HepG2 (cell line): ENCODE measurements at regions not wholly inside any gene's neighbourhood (a gene's known extent, or its start where the extent isn't known, plus 50 kb on each side); places are given as distances from the start of the nearest gene placed in this dataset.

Experiments used
- ATAC-seq: fragments of 200-7000 bp; cut with Tn5 transposase; 3 replicates; pipeline ENCODE4 v1.9.1; 2020; ENCODE audit warnings: mild to moderate bottlenecking, moderate library complexity
- BruUV-seq: library from RNA; stranded (reverse); fragments of 400-500 nt; replicated peaks from 2 replicates; lab custom pipeline; 2021; lab: Mats Ljungman, UMichigan
- CTCF ChIA-PET: fragments of 300-600 bp; formaldehyde crosslinking; extraction: SDS; loops from one replicate; lab custom pipeline; 2021; ENCODE audit warnings: low total read pairs, inconsistent platforms, low intra/inter-chr PET ratio; lab: Yijun Ruan, JAX
- POLR2A ChIA-PET: fragments of 350-600 bp; sonication (Branson Sonifier 250); formaldehyde crosslinking; loops from one replicate; lab custom pipeline; 2020; ENCODE audit warnings: antibody characterized with exemption, inconsistent platforms; lab: Yijun Ruan, JAX
- DNase-seq: peaks from one replicate; pipeline ENCODE4 v3.0.0-alpha.2; 2015; ENCODE audit warnings: low spot score
- FAIRE-seq: peaks from 3 replicates; lab custom pipeline; 2011; peaks lifted over from hg19 to GRCh38; lab: Jason Lieb, UNC
- H2AFZ ChIP-seq: one replicate; pipeline ENCODE4 v1.6.1; 2011; ENCODE audit warnings: low read length, inconsistent platforms
- H3K27ac ChIP-seq: fragments of 300-600 bp; 3 replicates; pipeline ENCODE4 v1.8.0; 2011; ENCODE audit warnings: mixed run types, mild to moderate bottlenecking, mixed read lengths, low read length, inconsistent platforms; ENCODE audit not compliant: insufficient read depth; ENCODE audit errors: extremely low read length
- H3K27me3 ChIP-seq, 2 experiments: fragments of 200-600 bp in 1 of 2; 2 replicates in 1 of 2; 3 replicates in 1 of 2; pipeline versions ENCODE4 v1.6.0 to v1.8.0; 2011; ENCODE audit warnings: low read length in 2 of 2, mild to moderate bottlenecking in 2 of 2, moderate library complexity in 2 of 2, inconsistent platforms in 1 of 2; ENCODE audit not compliant: insufficient read depth in 2 of 2, control insufficient read depth in 1 of 2
- H3K36me3 ChIP-seq, 2 experiments: fragments of 200-600 bp in 1 of 2; replicated peaks in 1 of 2; 2 replicates in 1 of 2; 3 replicates in 1 of 2; pipeline versions ENCODE4 v1.5.1 to v1.8.0; 2011; ENCODE audit warnings: low read length in 2 of 2, inconsistent platforms in 1 of 2; ENCODE audit not compliant: insufficient read depth in 2 of 2, control insufficient read depth in 1 of 2
- H3K4me1 ChIP-seq: 2 replicates; pipeline ENCODE4 v1.5.1; 2012; ENCODE audit warnings: low read length, inconsistent platforms; ENCODE audit not compliant: insufficient read depth
- H3K4me2 ChIP-seq: 2 replicates; pipeline ENCODE4 v1.6.0; 2011; ENCODE audit warnings: low read depth, low read length, inconsistent platforms
- H3K4me3 ChIP-seq, 3 experiments: fragments of 200-600 bp in 1 of 3; sonication (generic), shearing (Covaris generic) in 1 of 3; replicated peaks in 1 of 3; 2 replicates each; pipeline ENCODE4 v1.5.1; 2011 to 2016; ENCODE audit warnings: low read length in 3 of 3, inconsistent platforms in 2 of 3, low read depth in 2 of 3, mild to moderate bottlenecking in 2 of 3, control low read depth in 1 of 3, mixed read lengths in 1 of 3; ENCODE audit not compliant: insufficient read depth in 1 of 3
- H3K79me2 ChIP-seq: one replicate; pipeline ENCODE4 v1.6.1; 2011; ENCODE audit warnings: low read length, inconsistent platforms; ENCODE audit not compliant: insufficient read depth
- H3K9ac ChIP-seq: 2 replicates; pipeline ENCODE4 v1.6.0; 2011; ENCODE audit warnings: mild to moderate bottlenecking, low read depth, low read length, inconsistent platforms; ENCODE audit not compliant: insufficient read depth
- H3K9me3 ChIP-seq: 2 replicates; pipeline ENCODE4 v1.5.1; 2012; ENCODE audit warnings: mild to moderate bottlenecking, low read length
- H4K20me1 ChIP-seq: 2 replicates; pipeline ENCODE4 v1.6.0; 2011; ENCODE audit warnings: inconsistent platforms, mild to moderate bottlenecking, low read length, moderate library complexity; ENCODE audit not compliant: insufficient read depth
- GLI4 ChIP-seq: sonication (generic); formaldehyde crosslinking; IDR thresholded peaks from 2 replicates; pipeline ENCODE4 v1.5.1; 2020; ENCODE audit warnings: missing genetic modification reagents, mild to moderate bottlenecking, moderate library complexity, borderline replicate concordance
- HOXA5 ChIP-seq: sonication (generic); formaldehyde crosslinking; IDR thresholded peaks from 2 replicates; pipeline ENCODE4 v1.4.0; 2020; ENCODE audit warnings: missing genetic modification reagents
- MLXIP ChIP-seq: sonication (generic); formaldehyde crosslinking; IDR thresholded peaks from 2 replicates; pipeline ENCODE4 v1.9.0; 2021; ENCODE audit warnings: missing genetic modification reagents, borderline replicate concordance
- NCOA2 ChIP-seq: sonication (generic); formaldehyde crosslinking; IDR thresholded peaks from 2 replicates; pipeline ENCODE4 v1.8.0; 2022; ENCODE audit warnings: inconsistent platforms
- SATB2 ChIP-seq: sonication (generic); formaldehyde crosslinking; IDR thresholded peaks from 2 replicates; pipeline ENCODE4 v1.5.0; 2020; ENCODE audit warnings: missing genetic modification reagents
- ZNF124 ChIP-seq: sonication (generic); formaldehyde crosslinking; IDR thresholded peaks from 2 replicates; pipeline ENCODE4 v1.4.0; 2020; ENCODE audit warnings: missing genetic modification reagents
- ZNF234 ChIP-seq: sonication (generic); formaldehyde crosslinking; conservative IDR thresholded peaks from 2 replicates; pipeline ENCODE4 v1.5.1; 2020; ENCODE audit warnings: mild to moderate bottlenecking, missing genetic modification reagents
- ZNF546 ChIP-seq: sonication (generic); formaldehyde crosslinking; conservative IDR thresholded peaks from 2 replicates; pipeline ENCODE4 v1.8.1; 2023; ENCODE audit warnings: mild to moderate bottlenecking, missing genetic modification reagents
- ZNF563 ChIP-seq: sonication (generic); formaldehyde crosslinking; IDR thresholded peaks from 2 replicates; pipeline ENCODE4 v1.8.0; 2022; ENCODE audit warnings: mild to moderate bottlenecking, moderate library complexity, missing genetic modification reagents
- ZNF574 ChIP-seq: sonication (generic); formaldehyde crosslinking; IDR thresholded peaks from 2 replicates; pipeline ENCODE4 v1.4.0; 2020; ENCODE audit warnings: missing genetic modification reagents
- ZNF605 ChIP-seq: sonication (generic); formaldehyde crosslinking; IDR thresholded peaks from 2 replicates; pipeline ENCODE4 v1.8.0; 2022; ENCODE audit warnings: mild to moderate bottlenecking, missing genetic modification reagents
- ZNF724P ChIP-seq: sonication (generic); formaldehyde crosslinking; IDR thresholded peaks from 2 replicates; pipeline ENCODE4 v1.8.0; 2022; ENCODE audit warnings: missing genetic modification reagents, borderline replicate concordance
- ZNF891 ChIP-seq: sonication (generic); formaldehyde crosslinking; IDR thresholded peaks from 2 replicates; pipeline ENCODE4 v1.5.0; 2020; ENCODE audit warnings: mild to moderate bottlenecking, missing genetic modification reagents
- WGBS: methylation state at CpG from one replicate; pipeline ENCODE4 v1.1.6; 2017; ENCODE audit warnings: low lambda C conversion rate; 5-methylcytosine and 5-hydroxymethylcytosine counted together
- in situ Hi-C: cut with HindIII; loops from 2 replicates; pipeline ENCODE4 v1.10.0; 2017; ENCODE audit warnings: low pct_unique_long_range_greater_than_20kb; ENCODE audit not compliant: extremely low pct_ligation_motif_present
- intact Hi-C: fragments of 100-400 bp; cut with micrococcal nuclease; formaldehyde crosslinking; loops from one replicate; pipeline ENCODE4 v1.10.0; 2022; ENCODE audit not compliant: unreplicated experiment

- ChIA-PET POLR2A (no interaction called here), CTCF (no interaction called here)
- in situ Hi-C loops: no loop called here
- Histone ChIP-seq H3K9ac (no peak overlapping the region), H3K4me2 (no peak overlapping the region), H3K4me3 (no peak overlapping the region), H3K79me2 (no peaks in the 10 kb centered on the region), H3K27me3 (no peaks in the 10 kb centered on the region), H4K20me1 (no peaks in the 10 kb centered on the region), H3K9me3 (peaks cover 8% of the 10 kb centered on the region), H3K27ac (no peak overlapping the region), H2AFZ (no peak overlapping the region), H3K4me1 (no peaks in the 10 kb centered on the region), H3K36me3 (no peaks in the 10 kb centered on the region)
- TF ChIP-seq ZNF563 (no peak), ZNF891 (CRISPR knock-in tag) (no peak), ZNF574 (CRISPR knock-in tag) (no peak), SATB2 (CRISPR knock-in tag) (no peak), NCOA2 (CRISPR knock-in tag) (no peak), ZNF546 (no peak), ZNF724P (no peak)
- DNase-seq: no peak
- intact Hi-C loops: no loop called here
- no TSS peak for BruUV-seq
- no peak for ATAC-seq
- 5% methylated on average over 1 of the region's 1 CpG for WGBS
- no peak for FAIRE-seq
These were observed 457.7 kb upstream of the SPRY2 start for GRCh38 chr13:80798576-80799133.

GRCh38 chr13:80787604-80788003 is 446.7 kb upstream of the SPRY2 start:
- no peak overlapping the region for H3K9ac ChIP-seq
- FAIRE-seq (no peak), ATAC-seq (no peak), DNase-seq (no peak)
- H3K4me2 ChIP-seq: no peak overlapping the region
- no peaks in the 10 kb centered on the region for H3K4me1 ChIP-seq
- no peaks in the 10 kb centered on the region for H3K27me3 ChIP-seq
- 0% methylated on average over 1 of the region's 1 CpG for WGBS
- H4K20me1 ChIP-seq: no peaks in the 10 kb centered on the region
- peaks cover 13% of the 10 kb centered on the region for H3K9me3 ChIP-seq
- TF ChIP-seq ZNF605 (CRISPR knock-in tag): no peak
- TF ChIP-seq ZNF234 (CRISPR knock-in tag): no peak
- no peak for TF ChIP-seq MLXIP (CRISPR knock-in tag)
- TF ChIP-seq HOXA5 (CRISPR knock-in tag): no peak
- TF ChIP-seq ZNF124 (CRISPR knock-in tag): no peak
- no peak for TF ChIP-seq NCOA2 (CRISPR knock-in tag)
- no peak for TF ChIP-seq GLI4 (CRISPR knock-in tag)
- intact Hi-C loops (no loop called here), in situ Hi-C loops (no loop called here)
- H2AFZ ChIP-seq: no peak overlapping the region
- BruUV-seq: no TSS peak
- H3K4me3 ChIP-seq: no peak overlapping the region
- ChIA-PET CTCF (no interaction called here), POLR2A (no interaction called here)
- H3K79me2 ChIP-seq: no peaks in the 10 kb centered on the region
- no peak overlapping the region for H3K27ac ChIP-seq
- no peaks in the 10 kb centered on the region for H3K36me3 ChIP-seq
